PC-3 (cell line): ENCODE measurements at regions not wholly inside any gene's neighbourhood (a gene's known extent, or its start where the extent isn't known, plus 50 kb on each side); places are given as distances from the start of the nearest gene placed in this dataset.

ENCODE experiments used
- ATAC-seq: fragments of 200-7000 bp; cut with Tn5 transposase; 2 replicates; pipeline ENCODE4 v1.9.1; 2020; ENCODE audit warnings: mild to moderate bottlenecking, moderate library complexity
- BruUV-seq: library from RNA; stranded (reverse); fragments of 400-500 nt; replicated peaks from 2 replicates; lab custom pipeline; 2021; lab: Mats Ljungman, UMichigan
- CTCF ChIA-PET: fragments of 300-600 bp; sonication (Branson Sonifier 250); formaldehyde crosslinking; loops from one replicate; lab custom pipeline; 2022; ENCODE audit warnings: antibody characterized with exemption; lab: Charles Lee
- POLR2A ChIA-PET: fragments of 300-600 bp; sonication (Branson Sonifier 250); formaldehyde crosslinking; loops from one replicate; lab custom pipeline; 2022; ENCODE audit warnings: antibody characterized with exemption; ENCODE audit not compliant: unreplicated experiment; lab: Charles Lee
- DNase-seq: peaks from one replicate; pipeline ENCODE4 v3.0.0-alpha.2; 2015
- H2AFZ ChIP-seq: fragments of 300-600 bp; sonication (generic); 2 replicates; pipeline ENCODE4 v1.6.0; 2016; ENCODE audit warnings: antibody characterized with exemption, low read length
- H3F3A ChIP-seq: fragments of 300-600 bp; sonication (generic); one replicate; pipeline ENCODE4 v1.6.0; 2017; ENCODE audit warnings: antibody characterized with exemption, low read length, control low read depth, mild to moderate bottlenecking; ENCODE audit not compliant: unreplicated experiment
- H3K27ac ChIP-seq: fragments of 300-600 bp; sonication (generic); 2 replicates; pipeline ENCODE4 v1.5.1; 2016; ENCODE audit warnings: mild to moderate bottlenecking, low read length
- H3K27me3 ChIP-seq: fragments of 300-600 bp; sonication (generic); 2 replicates; pipeline ENCODE4 v1.6.1; 2016; ENCODE audit warnings: low read length, mixed read lengths
- H3K36me3 ChIP-seq: fragments of 300-600 bp; sonication (generic); 2 replicates; pipeline ENCODE4 v1.6.1; 2016; ENCODE audit warnings: low read depth, mixed run types, low read length, mixed read lengths
- H3K4me1 ChIP-seq: fragments of 300-600 bp; sonication (generic); 2 replicates; pipeline ENCODE4 v1.5.1; 2016; ENCODE audit warnings: low read length; ENCODE audit not compliant: insufficient read depth
- H3K4me2 ChIP-seq: fragments of 300-600 bp; sonication (generic); 2 replicates; pipeline ENCODE4 v1.6.0; 2016; ENCODE audit warnings: low read length
- H3K4me3 ChIP-seq: fragments of 300-600 bp; sonication (generic); 2 replicates; pipeline ENCODE4 v1.5.1; 2016; ENCODE audit warnings: mild to moderate bottlenecking, low read length, mixed read lengths
- H3K79me2 ChIP-seq: fragments of 300-600 bp; sonication (generic); 2 replicates; pipeline ENCODE4 v1.6.1; 2017; ENCODE audit warnings: low read length, mixed read lengths
- H3K9ac ChIP-seq: fragments of 300-600 bp; sonication (generic); 2 replicates; pipeline ENCODE4 v1.6.0; 2016; ENCODE audit warnings: mild to moderate bottlenecking, low read length
- H3K9me2 ChIP-seq: fragments of 300-600 bp; sonication (generic); replicated peaks from 2 replicates; pipeline ENCODE4 v1.6.1; 2016; ENCODE audit warnings: mixed run types, low read length, mixed read lengths
- H3K9me3 ChIP-seq: fragments of 300-600 bp; sonication (generic); 2 replicates; pipeline ENCODE4 v1.6.1; 2016; ENCODE audit warnings: low read length, mixed read lengths
- H4K20me1 ChIP-seq: fragments of 300-600 bp; sonication (generic); 2 replicates; pipeline ENCODE4 v1.6.1; 2016; ENCODE audit warnings: low read length, mixed read lengths
- CTCF ChIP-seq: fragments of 300-600 bp; sonication (generic); conservative IDR thresholded peaks from 2 replicates; pipeline ENCODE4 v1.5.1; 2017; ENCODE audit warnings: antibody characterized with exemption, low read depth, mild to moderate bottlenecking, low read length
- EZH2 ChIP-seq: fragments of 300-600 bp; sonication (generic); IDR thresholded peaks from one replicate; pipeline ENCODE4 v1.6.1; 2017; ENCODE audit warnings: antibody characterized with exemption, mild to moderate bottlenecking, low read length; ENCODE audit not compliant: unreplicated experiment
- EZH2phosphoT487 ChIP-seq: fragments of 300-600 bp; sonication (generic); IDR thresholded peaks from 2 replicates; pipeline ENCODE4 v1.6.1; 2018; ENCODE audit warnings: mild to moderate bottlenecking, antibody characterized with exemption, low read length, borderline replicate concordance
- intact Hi-C: fragments of 100-400 bp; cut with micrococcal nuclease; formaldehyde crosslinking; loops from 2 replicates; pipeline ENCODE4 v1.9.0; 2023

DNA sequence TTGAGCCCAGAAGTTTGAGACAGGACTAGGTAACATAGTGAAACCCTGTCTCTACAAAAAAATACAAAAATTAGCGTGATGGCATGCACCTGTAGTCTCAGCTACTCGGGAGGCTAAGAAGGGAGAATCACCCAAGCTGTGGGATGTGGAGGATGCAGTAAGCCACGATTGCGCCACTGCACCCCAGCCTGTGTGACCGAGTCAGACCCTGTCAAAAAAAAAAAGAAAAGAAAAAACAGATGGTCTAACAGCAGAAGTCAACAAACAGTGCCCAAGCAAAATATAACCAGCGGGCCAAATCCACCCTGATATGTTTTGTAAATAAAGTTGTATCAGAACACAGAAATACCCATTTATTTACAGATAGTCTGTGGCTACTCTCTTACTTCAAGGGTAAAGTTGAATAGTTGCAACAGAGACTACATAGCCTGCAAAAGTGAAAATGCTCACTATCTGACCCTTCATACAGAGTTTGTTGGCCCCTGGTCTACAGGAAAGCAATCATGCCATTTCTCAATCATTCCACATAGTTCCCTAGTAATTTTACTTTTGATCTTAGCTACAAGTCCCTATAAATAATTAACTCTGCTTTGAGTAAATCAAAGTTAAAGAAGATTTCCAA lies 383.7 kb downstream of the TLE1 start:
- POLR2A ChIA-PET = no interaction called here
- Histone ChIP-seq H3K9me2 (no peaks in the 10 kb centered on the region), H3K27ac (no peak overlapping the region), H3K79me2 (no peaks in the 10 kb centered on the region), H3K4me3 (no peak overlapping the region), H3F3A (no peaks in the 10 kb centered on the region), H3K4me1 (no peaks in the 10 kb centered on the region; the same call in 1 of the 2 replicates), H3K9ac (no peak overlapping the region), H4K20me1 (no peaks in the 10 kb centered on the region), H2AFZ (no peak overlapping the region), H3K36me3 (no peaks in the 10 kb centered on the region), H3K27me3 (no peaks in the 10 kb centered on the region), H3K4me2 (no peak overlapping the region), H3K9me3 (no peaks in the 10 kb centered on the region)
- DNase-seq (no peak), ATAC-seq (no peak)
- intact Hi-C loops = no loop called here
- BruUV-seq = no TSS peak
- no peak for TF ChIP-seq EZH2phosphoT487
- TF ChIP-seq CTCF = no peak
- no peak for TF ChIP-seq EZH2
- CTCF ChIA-PET = no interaction called here

DNA sequence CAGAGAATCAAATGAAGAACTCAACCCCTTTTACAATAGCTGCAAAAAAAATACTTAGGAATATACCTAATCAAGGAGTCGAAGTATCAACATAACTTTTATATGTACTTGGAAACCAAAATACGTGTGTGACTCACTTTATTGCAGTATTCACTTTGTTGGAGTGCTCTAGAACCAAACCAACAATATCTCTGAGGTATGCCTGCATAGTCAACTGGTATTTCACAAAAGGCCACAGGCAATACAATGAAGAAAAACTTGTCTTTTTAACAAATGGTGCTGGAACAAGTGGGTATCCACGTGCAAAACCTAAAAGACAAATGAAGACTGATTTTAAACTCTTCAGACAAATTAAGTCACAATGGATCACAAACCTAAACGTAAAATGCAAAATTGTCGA lies 385.7 kb downstream of the TLE1 start:
- CTCF ChIA-PET = interaction anchor here (0.6 kb wide), 1 partner anchor 188 kb away, joined by 4 read pairs; no protein-coding TSS in a partner anchor
- peak; percentile 71 for DNase-seq
- no peak overlapping the region for H3K9ac ChIP-seq
- H4K20me1 ChIP-seq = no peaks in the 10 kb centered on the region
- peak overlapping the region; percentile 31 for H3K4me2 ChIP-seq
- ATAC-seq = peak; percentile 87
- H3K36me3 ChIP-seq = no peaks in the 10 kb centered on the region
- no peaks in the 10 kb centered on the region for H3K27me3 ChIP-seq
- H3K4me3 ChIP-seq = no peak overlapping the region
- H3F3A ChIP-seq = no peaks in the 10 kb centered on the region
- H3K4me1 ChIP-seq = no peaks in the 10 kb centered on the region; the same call in 1 of the 2 replicates
- no peaks in the 10 kb centered on the region for H3K79me2 ChIP-seq
- H3K27ac ChIP-seq = 0 out of 2 replicates have a peak overlapping the region, but pooled peaks have one; percentile 6
- no peaks in the 10 kb centered on the region for H3K9me2 ChIP-seq
- intact Hi-C loops = no loop called here
- no TSS peak for BruUV-seq
- no peak overlapping the region for H2AFZ ChIP-seq
- POLR2A ChIA-PET = no interaction called here
- H3K9me3 ChIP-seq = no peaks in the 10 kb centered on the region
- TF ChIP-seq EZH2 = no peak
- no peak for TF ChIP-seq CTCF
- TF ChIP-seq EZH2phosphoT487 = no peak

DNA sequence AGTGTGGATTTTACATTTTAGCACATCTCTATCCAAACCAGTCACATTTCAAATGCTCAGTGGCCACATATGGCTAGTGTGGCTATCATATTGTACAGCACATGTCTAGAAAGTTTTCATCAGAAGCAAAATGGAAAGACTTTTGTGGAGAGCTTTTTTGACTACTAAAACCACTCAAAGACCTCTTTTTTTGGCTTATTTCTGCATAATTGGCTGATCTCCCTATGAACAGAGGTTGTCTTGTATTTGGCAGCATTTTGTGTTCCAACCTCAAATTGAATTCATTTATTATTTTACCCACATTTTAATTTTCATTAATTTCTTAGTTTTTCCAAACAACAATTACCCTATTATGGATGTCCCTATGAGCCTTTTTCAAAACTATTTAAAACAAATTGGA lies 395.7 kb downstream of the TLE1 start:
- Histone ChIP-seq H3K27ac (no peak overlapping the region), H3K9me2 (no peaks in the 10 kb centered on the region), H3K4me3 (no peak overlapping the region), H3K27me3 (no peaks in the 10 kb centered on the region), H2AFZ (no peak overlapping the region), H3K4me1 (no peaks in the 10 kb centered on the region), H3F3A (no peaks in the 10 kb centered on the region), H3K9ac (no peak overlapping the region), H3K36me3 (no peaks in the 10 kb centered on the region), H3K4me2 (no peak overlapping the region), H4K20me1 (no peaks in the 10 kb centered on the region), H3K79me2 (no peaks in the 10 kb centered on the region), H3K9me3 (no peaks in the 10 kb centered on the region)
- TF ChIP-seq EZH2 (no peak), EZH2phosphoT487 (no peak), CTCF (no peak)
- POLR2A ChIA-PET = no interaction called here
- intact Hi-C loops = no loop called here
- no peak for DNase-seq
- BruUV-seq = no TSS peak
- CTCF ChIA-PET = no interaction called here
- ATAC-seq = no peak
